ENCODE measurements at regions not wholly inside any gene's neighbourhood (a gene's known extent, or its start where the extent isn't known, plus 50 kb on each side); places are given as distances from the start of the nearest gene placed in this dataset.

- Histone ChIP-seq H3K27me3 (ENCODE audit: insufficient read depth, low read depth) (no peaks in the 10 kb centered on the region), H4K20me1 (ENCODE audit: insufficient read depth) (no peaks in the 10 kb centered on the region), H3K4me3 (IDR thresholded peaks at IDR 0.05; ENCODE audit: insufficient read depth, low read depth, low read length) (no peak overlapping the region), H3K79me2 (ENCODE audit: insufficient read depth, low read depth) (no peaks in the 10 kb centered on the region), H3K9ac (no peak overlapping the region), H3K27ac (no peak overlapping the region), H2AFZ (ENCODE audit: low read depth) (no peak overlapping the region), H3K36me3 (ENCODE audit: insufficient read depth) (no peaks in the 10 kb centered on the region), H3K4me1 (ENCODE audit: low read depth, poor library complexity, severe bottlenecking) (no peaks in the 10 kb centered on the region), H3K4me2 (no peak overlapping the region)
- TF ChIP-seq, protein P1, sequence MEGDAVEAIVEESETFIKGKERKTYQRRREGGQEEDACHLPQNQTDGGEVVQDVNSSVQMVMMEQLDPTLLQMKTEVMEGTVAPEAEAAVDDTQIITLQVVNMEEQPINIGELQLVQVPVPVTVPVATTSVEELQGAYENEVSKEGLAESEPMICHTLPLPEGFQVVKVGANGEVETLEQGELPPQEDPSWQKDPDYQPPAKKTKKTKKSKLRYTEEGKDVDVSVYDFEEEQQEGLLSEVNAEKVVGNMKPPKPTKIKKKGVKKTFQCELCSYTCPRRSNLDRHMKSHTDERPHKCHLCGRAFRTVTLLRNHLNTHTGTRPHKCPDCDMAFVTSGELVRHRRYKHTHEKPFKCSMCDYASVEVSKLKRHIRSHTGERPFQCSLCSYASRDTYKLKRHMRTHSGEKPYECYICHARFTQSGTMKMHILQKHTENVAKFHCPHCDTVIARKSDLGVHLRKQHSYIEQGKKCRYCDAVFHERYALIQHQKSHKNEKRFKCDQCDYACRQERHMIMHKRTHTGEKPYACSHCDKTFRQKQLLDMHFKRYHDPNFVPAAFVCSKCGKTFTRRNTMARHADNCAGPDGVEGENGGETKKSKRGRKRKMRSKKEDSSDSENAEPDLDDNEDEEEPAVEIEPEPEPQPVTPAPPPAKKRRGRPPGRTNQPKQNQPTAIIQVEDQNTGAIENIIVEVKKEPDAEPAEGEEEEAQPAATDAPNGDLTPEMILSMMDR (conservative IDR thresholded peaks at IDR 0.05; ENCODE audit: low read depth, low read length): no peak
These were observed 222.2 kb upstream of the GADL1 start for GRCh38 chr3:31116651-31117050.

- Histone ChIP-seq H4K20me1 (ENCODE audit: insufficient read depth) (no peaks in the 10 kb centered on the region), H3K36me3 (ENCODE audit: insufficient read depth) (no peaks in the 10 kb centered on the region), H3K4me3 (IDR thresholded peaks at IDR 0.05; ENCODE audit: insufficient read depth, low read depth, low read length) (no peak overlapping the region), H3K27ac (no peak overlapping the region), H3K4me2 (no peak overlapping the region), H3K9ac (no peak overlapping the region), H3K27me3 (ENCODE audit: insufficient read depth, low read depth) (no peaks in the 10 kb centered on the region), H3K79me2 (ENCODE audit: insufficient read depth, low read depth) (no peaks in the 10 kb centered on the region), H3K4me1 (ENCODE audit: low read depth, poor library complexity, severe bottlenecking) (no peaks in the 10 kb centered on the region), H2AFZ (ENCODE audit: low read depth) (no peak overlapping the region)
- TF ChIP-seq, protein P1 (conservative IDR thresholded peaks at IDR 0.05; ENCODE audit: low read depth, low read length): no peak
These were observed 223.4 kb upstream of the GADL1 start for GRCh38 chr3:31117854-31118253.

DNA sequence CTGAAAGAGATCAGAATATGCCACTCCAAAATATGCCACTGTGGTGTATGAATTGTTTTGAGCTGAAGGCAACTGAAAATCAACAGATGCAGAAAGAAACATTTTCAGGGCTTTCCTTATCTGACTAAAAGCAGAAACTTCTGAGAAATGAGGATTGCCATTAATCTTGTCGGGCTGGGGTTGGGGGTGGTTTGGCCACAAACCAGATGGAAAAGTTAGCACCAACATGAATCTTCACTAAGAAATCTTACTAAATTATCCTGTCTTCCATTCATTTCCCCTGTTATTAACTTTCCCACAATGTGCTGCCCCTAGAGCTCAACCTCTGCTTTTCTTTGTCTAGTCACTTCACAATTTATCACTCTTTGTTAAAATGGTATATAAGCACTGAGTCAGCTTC lies 229.9 kb upstream of the GADL1 start:
- no peaks in the 10 kb centered on the region for H3K4me1 ChIP-seq (ENCODE audit: low read depth, poor library complexity, severe bottlenecking)
- H3K27ac ChIP-seq: no peak overlapping the region
- no peak overlapping the region for H2AFZ ChIP-seq (ENCODE audit: low read depth)
- H3K27me3 ChIP-seq (ENCODE audit: insufficient read depth, low read depth): no peaks in the 10 kb centered on the region
- no peak overlapping the region for H3K4me3 ChIP-seq (IDR thresholded peaks at IDR 0.05; ENCODE audit: insufficient read depth, low read depth, low read length)
- H4K20me1 ChIP-seq (ENCODE audit: insufficient read depth): no peaks in the 10 kb centered on the region
- no peaks in the 10 kb centered on the region for H3K36me3 ChIP-seq (ENCODE audit: insufficient read depth)
- no peak overlapping the region for H3K4me2 ChIP-seq
- H3K79me2 ChIP-seq (ENCODE audit: insufficient read depth, low read depth): no peaks in the 10 kb centered on the region
- TF ChIP-seq, protein P1 (conservative IDR thresholded peaks at IDR 0.05; ENCODE audit: low read depth, low read length): no peak
- H3K9ac ChIP-seq: no peak overlapping the region

DNA sequence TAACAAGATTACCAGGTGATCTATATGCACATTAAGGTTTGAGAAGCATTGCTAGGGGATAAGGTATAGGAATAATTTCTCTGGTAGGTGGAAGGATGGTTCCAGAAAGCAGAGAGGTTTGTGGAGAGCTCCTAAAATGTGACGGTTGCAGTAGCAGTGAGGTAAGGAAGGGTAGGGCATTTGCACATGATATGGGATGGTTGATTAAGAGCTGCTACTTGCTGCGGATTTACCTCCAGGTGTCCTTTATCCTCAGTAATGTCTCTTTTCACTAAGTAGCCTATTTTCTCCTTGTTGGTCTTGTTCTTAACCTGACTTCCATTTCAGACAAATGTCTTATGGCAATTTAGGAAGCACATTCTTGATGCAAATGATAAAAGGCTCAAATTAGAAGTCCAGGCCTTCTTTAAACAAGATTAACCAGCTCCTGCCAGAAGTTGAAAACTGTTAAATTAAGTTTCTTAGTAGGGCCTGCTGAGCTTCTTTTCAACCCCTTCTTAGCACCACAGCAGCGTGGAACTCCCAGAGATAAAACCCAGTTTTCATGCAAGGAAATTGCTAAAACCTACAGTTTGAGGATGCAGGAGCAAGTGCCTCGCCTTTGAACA lies 231.1 kb upstream of the GADL1 start:
- H3K4me2 ChIP-seq: no peak overlapping the region
- H3K4me3 ChIP-seq (IDR thresholded peaks at IDR 0.05; ENCODE audit: insufficient read depth, low read depth, low read length): no peak overlapping the region
- no peak overlapping the region for H2AFZ ChIP-seq (ENCODE audit: low read depth)
- no peaks in the 10 kb centered on the region for H3K79me2 ChIP-seq (ENCODE audit: insufficient read depth, low read depth)
- H4K20me1 ChIP-seq (ENCODE audit: insufficient read depth): no peaks in the 10 kb centered on the region
- no peaks in the 10 kb centered on the region for H3K27me3 ChIP-seq (ENCODE audit: insufficient read depth, low read depth)
- no peak overlapping the region for H3K27ac ChIP-seq
- no peaks in the 10 kb centered on the region for H3K36me3 ChIP-seq (ENCODE audit: insufficient read depth)
- no peaks in the 10 kb centered on the region for H3K4me1 ChIP-seq (ENCODE audit: low read depth, poor library complexity, severe bottlenecking)
- no peak overlapping the region for H3K9ac ChIP-seq
- TF ChIP-seq, protein P1 (conservative IDR thresholded peaks at IDR 0.05; ENCODE audit: low read depth, low read length): no peak
